HL-60 (cell line): ENCODE measurements at regions not wholly inside any gene's neighbourhood (a gene's known extent, or its start where the extent isn't known, plus 50 kb on each side); places are given as distances from the start of the nearest gene placed in this dataset.

Experiments used
- GABPA ChIP-seq: IDR thresholded peaks from 2 replicates; pipeline ENCODE4 v1.6.1; 2012; ENCODE audit warnings: low read depth
- SPI1 ChIP-seq: IDR thresholded peaks from 2 replicates; pipeline ENCODE4 v1.6.1; 2012; ENCODE audit warnings: low read depth, mild to moderate bottlenecking, borderline replicate concordance
- TF ChIP-seq, protein P1 (sequence below): IDR thresholded peaks from one replicate; pipeline ENCODE4 v1.5.1; 2011; ENCODE audit warnings: low read length, control low read depth, inconsistent platforms; ENCODE audit not compliant: insufficient read depth

DNA sequence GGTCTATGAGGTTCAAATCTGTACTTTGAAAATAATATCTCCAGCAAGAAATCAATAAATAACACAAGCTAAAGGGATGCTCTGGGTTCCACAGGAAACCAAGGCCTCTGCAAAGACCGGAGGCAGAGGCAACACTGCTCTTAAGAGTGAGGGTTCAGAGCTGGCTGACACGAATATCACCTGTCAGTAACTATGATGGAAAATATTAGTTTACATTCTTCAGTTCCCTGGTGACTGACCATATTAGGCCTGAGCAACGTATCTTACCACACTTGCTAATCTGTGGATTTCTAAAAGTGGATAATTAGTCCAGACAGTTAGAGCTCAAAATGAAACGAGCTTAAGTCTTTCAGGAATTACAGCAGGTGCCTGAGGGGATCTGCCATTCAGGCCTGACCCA is 459.3 kb downstream of the HS3ST3B1 start:
- TF ChIP-seq, protein P1, sequence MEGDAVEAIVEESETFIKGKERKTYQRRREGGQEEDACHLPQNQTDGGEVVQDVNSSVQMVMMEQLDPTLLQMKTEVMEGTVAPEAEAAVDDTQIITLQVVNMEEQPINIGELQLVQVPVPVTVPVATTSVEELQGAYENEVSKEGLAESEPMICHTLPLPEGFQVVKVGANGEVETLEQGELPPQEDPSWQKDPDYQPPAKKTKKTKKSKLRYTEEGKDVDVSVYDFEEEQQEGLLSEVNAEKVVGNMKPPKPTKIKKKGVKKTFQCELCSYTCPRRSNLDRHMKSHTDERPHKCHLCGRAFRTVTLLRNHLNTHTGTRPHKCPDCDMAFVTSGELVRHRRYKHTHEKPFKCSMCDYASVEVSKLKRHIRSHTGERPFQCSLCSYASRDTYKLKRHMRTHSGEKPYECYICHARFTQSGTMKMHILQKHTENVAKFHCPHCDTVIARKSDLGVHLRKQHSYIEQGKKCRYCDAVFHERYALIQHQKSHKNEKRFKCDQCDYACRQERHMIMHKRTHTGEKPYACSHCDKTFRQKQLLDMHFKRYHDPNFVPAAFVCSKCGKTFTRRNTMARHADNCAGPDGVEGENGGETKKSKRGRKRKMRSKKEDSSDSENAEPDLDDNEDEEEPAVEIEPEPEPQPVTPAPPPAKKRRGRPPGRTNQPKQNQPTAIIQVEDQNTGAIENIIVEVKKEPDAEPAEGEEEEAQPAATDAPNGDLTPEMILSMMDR = no peak
- TF ChIP-seq SPI1 (no peak), GABPA (no peak)
